K562 (cell line): ENCODE measurements at regions not wholly inside any gene's neighbourhood (a gene's known extent, or its start where the extent isn't known, plus 50 kb on each side); places are given as distances from the start of the nearest gene placed in this dataset.

Experiments used
- BCOR ChIP-seq: fragments of 450-650 bp; IDR thresholded peaks from 2 replicates; pipeline ENCODE4 v1.6.1; 2016
- CBX8 ChIP-seq: fragments of 200-600 bp; sonication (generic); IDR thresholded peaks from 2 replicates; pipeline ENCODE4 v1.6.1; 2012; ENCODE audit warnings: borderline replicate concordance, mixed run types, low read depth, mild to moderate bottlenecking, moderate library complexity, mixed read lengths, low read length, control low read depth, inconsistent platforms; ENCODE audit not compliant: poor library complexity, severe bottlenecking; ENCODE audit errors: extremely low read depth
- DDX20 ChIP-seq: fragments of 450-650 bp; IDR thresholded peaks from 2 replicates; pipeline ENCODE4 v1.6.1; 2016; ENCODE audit warnings: missing genetic modification characterization, low read depth, mild to moderate bottlenecking, missing compliant biosample characterization, moderate library complexity
- DIDO1 ChIP-seq: fragments of 450-650 bp; IDR thresholded peaks from 2 replicates; pipeline ENCODE4 v1.6.1; 2016; ENCODE audit warnings: low read depth, missing biosample characterization, missing genetic modification characterization
- EP300 ChIP-seq: IDR thresholded peaks from 2 replicates; pipeline ENCODE4 v1.6.1; 2012; ENCODE audit warnings: low read length, improper control_type of control experiment
- ESRRA ChIP-seq: fragments of 450-650 bp; IDR thresholded peaks from 2 replicates; pipeline ENCODE4 v1.6.1; 2014; ENCODE audit warnings: low read depth, mild to moderate bottlenecking, moderate library complexity, borderline replicate concordance
- FUS ChIP-seq: fragments of 200-400 bp; formaldehyde crosslinking; optimal IDR thresholded peaks from 2 replicates; pipeline ENCODE3; 2017; ENCODE audit warnings: low read depth, low read length
- GABPB1 ChIP-seq: sonication (generic); formaldehyde crosslinking; IDR thresholded peaks from 2 replicates; pipeline ENCODE4 v1.8.0; 2022; ENCODE audit warnings: mild to moderate bottlenecking, missing genetic modification reagents
- GABPB2 ChIP-seq: fragments of 250-450 bp; sonication (Bioruptor Pico); conservative IDR thresholded peaks from 2 replicates; pipeline ENCODE4 v1.5.1; 2021; ENCODE audit warnings: mild to moderate bottlenecking
- HDAC3 ChIP-seq: fragments of 450-650 bp; IDR thresholded peaks from 2 replicates; pipeline ENCODE4 v1.6.1; 2018; ENCODE audit warnings: borderline replicate concordance, mild to moderate bottlenecking, moderate library complexity; ENCODE audit not compliant: partially characterized antibody
- HDGF ChIP-seq: fragments of 450-650 bp; IDR thresholded peaks from 2 replicates; pipeline ENCODE4 v1.6.1; 2016
- HIVEP1 ChIP-seq: fragments of 250-450 bp; sonication (Bioruptor Pico); IDR thresholded peaks from 2 replicates; pipeline ENCODE4 v1.4.0; 2020; ENCODE audit warnings: mild to moderate bottlenecking
- IRF2 ChIP-seq: sonication (generic); formaldehyde crosslinking; IDR thresholded peaks from 2 replicates; pipeline ENCODE4 v1.8.1; 2022; ENCODE audit warnings: mild to moderate bottlenecking, missing genetic modification reagents
- JUNB ChIP-seq: fragments of 450-650 bp; formaldehyde crosslinking; conservative IDR thresholded peaks from 2 replicates; pipeline ENCODE4 v1.4.0; 2020; ENCODE audit warnings: mild to moderate bottlenecking
- KLF10 ChIP-seq: fragments of 250-450 bp; sonication (Bioruptor Pico); IDR thresholded peaks from 2 replicates; pipeline ENCODE4 v1.6.1; 2021; ENCODE audit warnings: matching md5 sums
- KLF13 ChIP-seq: fragments of 450-650 bp; IDR thresholded peaks from 2 replicates; pipeline ENCODE4 v1.6.1; 2016; ENCODE audit warnings: missing genetic modification characterization, low read depth, mild to moderate bottlenecking, missing compliant biosample characterization, moderate library complexity, borderline replicate concordance
- PTRF ChIP-seq: fragments of 450-650 bp; IDR thresholded peaks from 2 replicates; pipeline ENCODE4 v1.6.1; 2016; ENCODE audit warnings: mild to moderate bottlenecking, missing genetic modification characterization, missing compliant biosample characterization
- RB1 ChIP-seq: fragments of 450-650 bp; IDR thresholded peaks from 2 replicates; pipeline ENCODE4 v1.6.1; 2017; ENCODE audit warnings: low read depth, mild to moderate bottlenecking
- RBM17 ChIP-seq: fragments of 200-400 bp; formaldehyde crosslinking; IDR thresholded peaks from 2 replicates; pipeline ENCODE4 v1.6.1; 2017; ENCODE audit warnings: low read depth, mild to moderate bottlenecking, low read length, borderline replicate concordance
- SAP30 ChIP-seq: fragments of 200-600 bp; sonication (generic); IDR thresholded peaks from 2 replicates; pipeline ENCODE4 v1.6.1; 2012; ENCODE audit warnings: borderline replicate concordance, low read depth, mild to moderate bottlenecking, moderate library complexity, low read length, control low read depth, inconsistent platforms; ENCODE audit not compliant: insufficient read depth, poor library complexity, severe bottlenecking
- SRSF9 ChIP-seq: fragments of 200-400 bp; formaldehyde crosslinking; IDR thresholded peaks from 2 replicates; pipeline ENCODE4 v1.6.1; 2017; ENCODE audit warnings: low read depth, low read length, borderline replicate concordance
- TAF7 ChIP-seq: fragments of 450-650 bp; IDR thresholded peaks from 2 replicates; pipeline ENCODE4 v1.6.1; 2016; ENCODE audit warnings: missing genetic modification characterization, missing compliant biosample characterization
- ZFP36 ChIP-seq: fragments of 150-350 bp; IDR thresholded peaks from 2 replicates; pipeline ENCODE4 v1.6.1; 2018; ENCODE audit warnings: low read length, low read depth; ENCODE audit not compliant: partially characterized antibody
- ZNF121 ChIP-seq: sonication (generic); formaldehyde crosslinking; conservative IDR thresholded peaks from 2 replicates; pipeline ENCODE4 v1.8.0; 2022; ENCODE audit warnings: missing genetic modification reagents
- ZNF174 ChIP-seq: fragments of 250-450 bp; sonication (Bioruptor Pico); IDR thresholded peaks from 2 replicates; pipeline ENCODE4 v1.4.0; 2020; ENCODE audit warnings: mild to moderate bottlenecking
- ZNF23 ChIP-seq: fragments of 250-450 bp; sonication (Bioruptor Pico); IDR thresholded peaks from 2 replicates; pipeline ENCODE4 v1.4.0; 2020; ENCODE audit warnings: mild to moderate bottlenecking
- ZNF431 ChIP-seq: sonication (generic); formaldehyde crosslinking; IDR thresholded peaks from 2 replicates; pipeline ENCODE4 v1.8.0; 2022; ENCODE audit warnings: mild to moderate bottlenecking, missing genetic modification reagents
- ZNF655 ChIP-seq: fragments of 250-450 bp; sonication (Bioruptor Pico); IDR thresholded peaks from 2 replicates; pipeline ENCODE4 v1.5.0; 2021
- ZNF695 ChIP-seq: fragments of 450-650 bp; formaldehyde crosslinking; IDR thresholded peaks from 2 replicates; pipeline ENCODE4 v1.4.0; 2020; ENCODE audit warnings: mild to moderate bottlenecking, moderate library complexity

GRCh38 chr6:28816909-28817807 lies 106.6 kb downstream of the TRIM27 start (continued):
- TF ChIP-seq CBX8: no peak
- no peak for TF ChIP-seq ZNF121 (CRISPR knock-in tag)
- TF ChIP-seq RBM17: no peak
- no peak for TF ChIP-seq ESRRA
- peak; percentile 77 for TF ChIP-seq EP300
- TF ChIP-seq RB1: no peak
- TF ChIP-seq ZNF695 (CRISPR knock-in tag): no peak
- peak; percentile 50 for TF ChIP-seq ZFP36
- TF ChIP-seq KLF10 (CRISPR knock-in tag): no peak
- TF ChIP-seq FUS: no peak
- TF ChIP-seq IRF2 (CRISPR knock-in tag): no peak
- TF ChIP-seq HIVEP1 (CRISPR knock-in tag): no peak
- TF ChIP-seq DDX20 (tag): no peak
- no peak for TF ChIP-seq PTRF (tag)
- no peak for TF ChIP-seq HDAC3
- TF ChIP-seq ZNF655 (CRISPR knock-in tag): no peak
- TF ChIP-seq HDGF: no peak
- TF ChIP-seq GABPB1: 0 out of 2 replicates have a peak, but pooled peaks have one; percentile 53
- peak; percentile 82 for TF ChIP-seq BCOR
- TF ChIP-seq ZNF174 (CRISPR knock-in tag): no peak
- TF ChIP-seq KLF13 (tag): peak; percentile 52
- TF ChIP-seq SRSF9: no peak
- no peak for TF ChIP-seq ZNF23
- no peak for TF ChIP-seq DIDO1 (tag)
- TF ChIP-seq ZNF431 (CRISPR knock-in tag): no peak
- TF ChIP-seq TAF7 (tag): no peak
- TF ChIP-seq GABPB2: no peak
- TF ChIP-seq JUNB: no peak
- peak; percentile 22 for TF ChIP-seq SAP30
